ENCODE measurements at regions not wholly inside any gene's neighbourhood (a gene's known extent, or its start where the extent isn't known, plus 50 kb on each side); places are given as distances from the start of the nearest gene placed in this dataset.

DNA sequence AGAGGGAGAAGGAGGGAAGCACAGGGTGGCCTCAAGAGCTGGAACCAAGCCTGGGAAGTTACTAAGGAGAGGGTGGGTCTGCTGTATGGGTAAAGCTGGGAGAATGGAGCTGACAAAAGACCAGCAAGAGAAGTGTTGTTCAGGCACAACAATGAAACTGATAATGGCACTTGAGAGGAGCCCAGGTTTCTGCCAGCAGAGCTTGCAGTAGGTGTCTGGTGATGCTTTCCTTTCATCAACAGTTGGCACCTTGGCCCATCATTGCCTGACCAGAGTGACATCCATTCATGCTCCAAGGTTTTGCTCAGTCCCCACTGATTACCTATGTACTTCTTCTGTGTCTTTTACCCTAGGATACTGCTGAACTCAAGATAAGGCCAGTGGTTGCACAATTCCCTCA lies 92.9 kb upstream of the CXCR4 start:
- DNase-seq: no peak

DNA sequence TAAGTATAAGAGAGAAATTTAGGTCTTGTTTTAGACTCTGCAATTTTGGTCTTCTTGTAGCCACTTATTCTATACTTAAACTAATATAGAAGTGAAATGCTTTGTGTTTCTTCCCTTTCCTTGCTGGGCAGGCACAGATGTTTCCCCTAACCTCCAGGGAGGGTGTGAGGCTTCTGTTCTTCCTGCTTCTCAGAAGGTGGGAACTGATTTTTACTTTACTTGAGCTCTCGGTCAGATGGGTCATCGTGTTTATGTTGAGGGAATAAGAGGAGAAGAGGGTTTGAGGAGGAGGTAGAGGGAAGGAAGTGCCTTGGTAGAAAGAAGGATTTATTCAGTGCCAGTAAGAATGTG lies 92.5 kb upstream of the CXCR4 start:
- no peak for DNase-seq

DNA sequence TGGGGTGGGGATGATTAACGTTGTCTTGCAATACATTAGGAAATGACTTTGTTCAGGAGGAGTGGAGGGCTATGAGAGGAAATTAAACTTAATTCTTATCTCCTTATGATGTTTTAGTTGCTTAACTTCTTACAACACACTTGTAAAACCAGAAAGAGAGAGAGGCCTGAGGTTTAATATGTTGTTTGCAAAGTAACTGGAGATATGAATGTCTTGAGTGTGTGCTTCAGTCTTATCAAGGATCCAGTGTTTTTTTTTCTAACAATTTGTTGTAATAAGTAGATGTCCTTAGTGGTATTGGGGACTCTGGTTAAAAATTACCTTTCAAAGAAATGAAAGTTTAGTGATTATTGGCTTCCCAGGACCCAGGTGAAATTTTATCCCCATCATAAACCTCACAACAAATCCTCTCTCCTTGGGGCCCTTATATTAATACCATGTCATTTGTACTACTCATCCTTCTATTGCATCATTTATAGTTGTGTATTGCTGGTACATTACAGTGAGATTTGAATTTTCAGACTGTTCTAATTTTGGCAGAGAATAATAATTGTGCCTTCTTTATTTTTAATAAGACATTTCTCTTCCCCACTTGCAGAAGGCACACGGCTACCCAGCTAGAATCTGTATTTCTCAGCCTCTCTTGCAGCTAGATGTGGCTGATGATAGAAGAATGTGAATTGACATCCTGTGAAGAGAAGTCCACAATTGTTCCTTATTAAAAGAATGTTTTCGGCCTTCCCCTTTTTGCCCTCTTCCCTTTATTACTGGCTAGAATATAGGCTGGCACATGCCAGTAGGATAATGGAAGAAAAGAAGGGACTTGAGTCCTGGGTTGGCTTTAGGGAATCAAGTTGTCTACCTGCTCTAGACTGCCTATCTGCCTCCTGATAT lies 91.9 kb upstream of the CXCR4 start:
- peak in 1 of 3 donors; percentile 36 for DNase-seq

DNA sequence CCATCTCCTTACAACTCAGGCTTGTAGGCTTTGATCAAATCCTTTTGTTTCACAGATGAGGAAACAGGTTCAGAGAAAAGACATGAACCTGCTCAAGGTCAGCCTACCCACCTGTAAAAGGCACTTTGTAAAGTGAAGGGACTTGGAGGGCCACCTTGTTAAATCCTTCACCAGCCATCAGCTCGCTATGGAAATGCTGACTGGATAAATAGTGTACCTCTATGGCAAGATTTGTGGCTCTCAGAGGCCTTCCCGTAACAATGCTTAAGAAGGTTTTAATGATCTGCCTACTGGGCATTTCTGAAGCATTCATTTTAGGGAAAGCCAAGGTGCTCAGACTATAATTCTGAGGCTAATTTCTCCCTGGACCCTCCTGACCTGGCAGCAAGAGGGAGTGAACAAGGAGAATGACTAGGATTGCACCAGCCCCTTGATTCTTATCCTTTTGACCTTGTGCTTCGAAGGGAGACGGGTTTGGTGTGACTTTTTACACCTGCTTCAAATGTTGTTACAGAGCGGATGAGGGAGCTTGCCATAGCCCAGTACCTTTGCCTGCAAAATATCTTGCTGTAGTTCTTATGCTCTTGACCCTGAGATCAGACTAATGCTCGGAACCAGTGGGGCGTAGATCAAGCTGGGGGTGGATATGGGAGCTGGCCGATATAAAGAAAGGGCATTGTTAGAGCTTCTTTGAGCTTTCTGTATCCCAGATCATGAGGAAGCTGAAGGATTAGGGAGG lies 90.9 kb upstream of the CXCR4 start:
- no peak for DNase-seq

DNA sequence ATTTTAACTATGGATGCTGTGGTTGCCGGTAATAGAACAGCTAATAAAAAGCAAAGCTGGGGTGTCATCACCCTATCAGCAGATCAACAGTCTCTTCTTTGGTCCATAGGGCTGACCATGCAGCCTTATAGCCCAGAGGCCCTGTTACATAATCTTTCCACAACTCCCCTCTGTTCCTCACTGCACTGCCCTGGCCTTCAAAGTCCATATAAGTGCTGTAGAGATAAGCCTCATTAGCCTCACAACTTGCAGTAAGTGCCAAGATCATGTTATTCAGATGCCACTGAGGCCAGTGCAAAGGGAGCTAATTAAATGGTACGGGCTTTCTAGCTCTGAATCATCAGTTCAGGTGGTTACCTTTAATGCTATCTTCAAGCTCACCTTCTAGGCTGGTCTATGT lies 89.7 kb upstream of the CXCR4 start:
- DNase-seq: no peak

DNA sequence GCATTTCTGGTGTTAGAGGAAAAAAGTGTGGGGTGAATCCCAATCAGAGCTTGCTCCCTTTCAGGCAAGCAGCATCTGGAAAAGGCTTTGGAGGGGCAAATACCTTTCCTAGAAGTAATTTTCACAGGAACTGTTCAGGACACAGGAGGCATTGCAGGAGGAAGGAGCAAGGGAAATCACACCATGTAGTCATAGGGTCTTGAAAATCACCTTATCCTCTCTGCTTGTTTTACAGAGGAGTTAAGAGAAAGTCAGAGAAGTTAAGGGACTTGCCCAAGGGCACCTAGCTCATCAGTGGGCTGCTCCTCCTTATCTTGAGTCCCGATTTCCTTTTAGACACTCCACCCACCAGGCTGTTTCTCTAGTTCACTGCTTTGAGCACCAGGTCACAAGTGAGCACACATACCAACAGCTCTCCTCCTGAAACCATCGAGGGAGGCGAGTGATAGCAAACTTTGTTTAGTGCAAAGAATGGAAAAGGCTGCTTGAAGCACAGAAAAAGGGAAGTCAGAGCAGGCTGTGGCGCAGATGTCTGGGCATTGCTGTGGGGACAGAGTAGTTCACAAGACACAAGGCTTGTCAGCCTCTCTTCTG lies 89.2 kb upstream of the CXCR4 start:
- peak; percentile 54 to 58 (median 57) for DNase-seq

DNA sequence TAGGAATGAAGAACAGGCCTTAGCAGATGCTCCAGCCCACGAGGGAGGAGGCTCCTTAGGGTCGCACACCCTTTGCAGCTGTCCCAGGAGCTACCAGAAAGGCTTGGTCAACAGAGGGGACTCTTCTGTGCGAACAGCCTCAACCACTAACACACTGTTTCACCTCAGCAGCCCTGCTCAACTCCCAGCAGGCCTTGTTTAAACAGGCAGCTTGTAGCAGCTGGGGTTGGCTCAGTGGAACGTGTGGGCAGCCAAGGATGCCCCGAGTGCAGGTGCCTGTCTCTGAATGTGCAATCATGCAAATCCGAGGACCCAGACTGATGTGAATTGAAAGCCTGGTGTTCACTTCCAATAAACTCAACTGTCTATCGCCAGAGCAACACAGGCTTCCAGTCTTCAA lies 88.7 kb upstream of the CXCR4 start:
- DNase-seq: no peak

DNA sequence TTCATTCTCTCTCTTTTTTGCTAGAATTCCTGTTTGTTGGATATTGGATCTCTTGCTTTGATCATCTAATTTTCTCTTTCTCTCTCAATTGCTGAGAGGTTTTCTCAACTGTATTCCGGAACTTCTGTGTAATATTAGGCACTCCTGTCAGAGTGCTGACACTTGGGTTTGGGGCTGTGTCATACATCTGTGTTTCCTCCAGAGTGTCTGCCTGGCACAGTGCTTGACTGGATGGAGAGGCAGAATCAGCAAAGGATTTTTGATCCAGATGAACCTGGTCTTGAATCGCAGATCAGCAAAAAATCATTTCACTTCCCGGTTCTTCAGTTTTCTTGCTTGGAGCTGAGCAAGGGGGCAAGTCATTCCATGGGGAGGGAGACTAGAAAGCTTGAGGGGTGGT lies 87.7 kb upstream of the CXCR4 start:
- peak; percentile 55 to 70 (median 68) for DNase-seq

DNA sequence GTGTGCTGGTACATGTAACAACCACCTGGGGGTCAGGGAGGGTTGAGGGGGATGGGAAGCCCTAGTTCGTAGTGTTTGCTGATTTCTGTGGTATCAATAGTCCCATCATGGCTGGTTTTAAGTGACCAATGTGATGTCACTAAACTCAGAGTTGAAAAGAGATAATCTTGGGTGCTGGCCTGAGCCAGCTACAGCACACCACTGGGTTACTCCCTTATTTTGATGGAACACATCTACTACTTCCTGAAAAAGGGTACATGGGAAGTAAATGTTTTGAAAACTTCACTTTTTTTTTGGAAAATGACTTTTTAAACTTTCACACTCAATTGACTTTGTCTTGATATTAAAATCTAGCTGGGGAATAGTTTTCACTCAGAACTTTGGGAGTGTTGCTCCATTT lies 87.0 kb upstream of the CXCR4 start:
- peak in 1 of 3 donors; percentile 31 for DNase-seq

DNA sequence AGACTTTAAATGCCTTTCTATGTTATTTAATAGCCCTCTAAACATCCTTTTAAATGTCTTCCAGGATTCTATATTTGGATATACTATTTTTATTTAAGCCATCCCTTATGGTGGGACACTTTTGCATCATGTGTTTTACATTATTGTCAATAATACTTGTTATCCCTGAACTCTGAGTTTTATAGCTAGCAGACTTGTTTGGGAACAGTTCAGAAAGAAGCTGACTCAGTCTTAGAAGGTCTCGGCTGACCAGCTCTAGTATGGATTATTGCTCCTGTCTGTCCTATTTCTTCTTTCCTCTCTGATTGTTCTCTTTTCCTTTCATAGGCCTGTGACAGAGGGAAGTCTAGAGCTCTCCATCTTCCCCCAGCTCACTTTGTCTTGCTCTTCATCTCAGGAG lies 77.3 kb upstream of the CXCR4 start:
- DNase-seq: no peak

DNA sequence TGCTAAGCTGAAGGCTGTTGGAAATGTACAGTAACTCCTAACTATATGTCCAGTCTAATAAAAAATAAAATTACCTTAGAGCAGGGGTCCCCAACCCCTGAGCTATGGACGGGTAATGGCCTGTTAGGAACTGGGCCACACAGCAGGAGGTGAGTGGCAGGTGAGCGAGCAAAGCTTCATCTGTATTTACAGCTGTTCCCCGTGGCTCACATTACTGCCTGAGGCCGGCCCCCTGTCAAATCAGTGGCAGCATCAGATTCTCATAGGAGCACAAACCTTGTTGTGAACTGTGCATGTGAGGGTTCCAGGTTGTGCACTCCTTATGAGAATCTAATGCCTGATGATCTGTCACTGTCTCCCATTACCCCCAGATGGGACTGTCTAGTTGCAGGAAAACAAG lies 73.1 kb upstream of the CXCR4 start:
- no peak for DNase-seq

DNA sequence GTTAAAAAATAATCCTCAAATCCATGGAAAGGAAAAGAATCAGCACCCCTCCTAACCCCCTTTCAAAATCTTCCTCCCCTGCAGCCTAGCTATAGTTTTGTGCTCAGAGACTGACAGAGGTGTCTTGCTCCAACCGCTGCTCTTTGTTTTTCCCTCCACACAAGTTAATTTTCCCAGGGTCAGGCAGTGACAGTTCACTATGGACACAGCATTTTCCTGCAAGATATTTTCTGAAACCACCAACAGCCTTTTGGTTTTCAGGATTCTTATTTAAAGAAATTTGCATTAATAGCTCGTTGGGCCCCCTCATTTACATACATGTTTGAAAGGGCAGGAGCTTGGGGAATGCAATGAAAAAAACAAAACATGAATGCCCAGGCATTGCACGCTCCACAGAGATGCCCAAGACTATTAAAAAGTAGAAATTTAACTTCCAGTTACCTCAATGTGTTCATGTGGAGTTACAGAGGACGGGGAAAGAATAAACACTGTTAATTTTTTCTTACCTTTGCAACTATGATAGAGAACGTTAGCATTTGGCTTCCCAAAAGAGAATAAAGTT lies 71.4 kb upstream of the CXCR4 start:
- DNase-seq: no peak

DNA sequence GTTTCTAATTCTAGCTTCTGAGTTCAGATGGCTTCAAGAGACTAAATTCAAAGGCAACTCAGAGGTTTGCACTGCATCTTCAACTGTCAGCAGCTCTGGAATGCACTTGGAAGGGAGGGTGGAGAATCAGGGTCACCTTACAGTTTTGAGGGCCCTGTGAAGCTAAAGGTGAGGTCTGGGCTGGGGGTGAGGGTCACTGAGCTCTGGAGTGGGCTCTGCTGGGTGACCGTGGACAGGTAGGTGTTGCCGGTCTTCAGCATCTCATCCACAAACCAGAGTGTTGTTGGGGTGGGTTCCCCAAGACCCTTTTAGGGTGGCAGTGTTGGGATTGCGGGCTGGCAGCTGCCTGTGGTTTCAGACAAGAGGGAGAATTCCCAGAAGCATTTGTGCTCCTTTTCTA lies 70.1 kb upstream of the CXCR4 start:
- DNase-seq: no peak

DNA sequence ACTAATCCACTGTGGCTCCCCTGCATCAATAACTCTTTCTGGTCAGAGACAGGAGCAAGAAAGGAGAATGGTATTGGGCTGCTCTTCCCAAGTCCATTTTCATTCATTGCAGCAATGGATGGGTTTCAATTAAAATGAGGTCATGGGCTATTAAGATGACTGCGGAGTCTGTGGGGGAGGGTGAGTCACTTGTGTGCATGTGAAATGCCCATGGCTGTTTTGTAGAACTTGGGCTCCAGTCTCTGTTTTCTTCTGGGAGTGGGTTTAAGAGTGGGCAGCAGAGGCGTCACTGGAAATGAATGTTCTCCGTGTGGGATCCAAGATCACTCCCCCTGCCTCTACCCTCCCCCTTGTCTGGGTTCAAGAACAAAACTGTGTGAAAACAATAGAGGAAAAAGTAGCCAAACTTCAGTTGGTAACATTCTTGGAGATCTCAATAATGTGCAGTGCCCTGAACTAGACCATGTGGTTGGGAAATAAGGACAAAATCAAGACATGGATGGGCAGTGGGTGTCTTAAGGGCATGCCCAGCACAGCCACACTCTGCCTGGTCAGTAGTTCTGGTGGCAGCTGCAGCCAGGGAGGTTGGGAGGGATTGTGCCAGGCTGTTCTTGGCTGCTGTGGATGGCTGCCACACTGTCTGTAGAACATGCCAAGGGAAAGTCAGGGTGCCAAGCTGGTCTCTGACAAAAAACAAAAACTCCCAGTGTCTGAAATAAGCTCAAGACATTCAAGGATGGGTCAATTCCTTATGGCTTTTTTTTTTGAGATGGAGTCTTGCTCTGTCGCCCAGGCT lies 68.2 kb upstream of the CXCR4 start:
- peak; percentile 73 to 77 (median 76) for DNase-seq

DNA sequence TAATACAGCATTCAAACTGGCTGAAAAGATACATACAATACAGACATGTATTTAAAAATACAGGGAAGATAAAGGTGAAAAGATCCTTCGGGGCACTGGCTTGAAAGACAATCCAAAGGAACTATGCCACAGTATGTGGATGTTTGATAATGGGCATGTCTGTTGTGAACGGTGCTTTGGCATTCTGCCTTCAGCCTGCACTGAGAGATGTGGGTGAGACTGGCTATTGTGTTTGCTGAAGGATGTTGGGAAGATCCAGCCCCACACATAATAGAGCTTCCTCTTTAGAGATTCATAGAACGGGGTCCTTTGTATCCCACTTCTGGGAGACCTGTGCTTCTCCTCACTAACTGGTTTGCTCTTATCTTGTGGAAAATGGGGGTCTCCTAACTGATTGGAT lies 65.1 kb upstream of the CXCR4 start:
- DNase-seq: no peak

DNA sequence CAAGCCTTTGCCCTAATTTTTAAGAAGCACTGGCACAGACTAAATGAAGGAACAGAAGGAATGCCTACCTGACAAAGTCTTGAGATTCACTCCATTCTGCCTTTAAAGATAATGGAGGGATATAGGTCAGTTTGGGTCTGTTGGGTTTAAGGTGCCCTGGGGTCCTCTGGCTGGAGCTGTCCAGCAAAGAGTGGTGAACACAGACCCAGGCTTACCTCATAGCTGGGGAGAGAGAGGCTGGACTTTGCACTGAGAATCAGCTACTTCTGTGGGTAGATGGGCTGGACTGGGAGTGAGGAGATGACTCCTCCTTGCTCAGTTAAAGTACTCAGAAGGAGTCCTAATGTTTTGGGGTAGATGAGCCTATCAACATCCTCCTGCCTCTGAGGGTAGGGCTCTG lies 64.4 kb upstream of the CXCR4 start:
- no peak for DNase-seq

DNA sequence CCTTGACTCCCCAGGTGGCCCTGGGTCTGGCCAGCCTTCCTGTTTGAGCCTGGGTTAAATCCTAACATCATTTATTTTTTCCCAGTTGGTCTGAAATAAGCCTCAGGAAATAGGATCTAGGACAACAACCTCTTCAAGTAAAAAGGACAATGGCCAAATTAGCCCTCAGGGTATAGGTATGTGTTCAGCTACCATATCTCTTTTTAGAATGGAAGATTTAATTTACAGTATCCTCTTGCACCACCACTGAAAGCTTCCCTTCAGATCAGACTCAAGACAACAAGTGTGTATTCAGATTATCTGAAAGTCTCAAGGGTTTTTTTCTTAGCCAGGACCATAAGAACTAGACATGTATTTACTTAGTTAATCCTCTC lies 61.6 kb upstream of the CXCR4 start:
- no peak for DNase-seq

DNA sequence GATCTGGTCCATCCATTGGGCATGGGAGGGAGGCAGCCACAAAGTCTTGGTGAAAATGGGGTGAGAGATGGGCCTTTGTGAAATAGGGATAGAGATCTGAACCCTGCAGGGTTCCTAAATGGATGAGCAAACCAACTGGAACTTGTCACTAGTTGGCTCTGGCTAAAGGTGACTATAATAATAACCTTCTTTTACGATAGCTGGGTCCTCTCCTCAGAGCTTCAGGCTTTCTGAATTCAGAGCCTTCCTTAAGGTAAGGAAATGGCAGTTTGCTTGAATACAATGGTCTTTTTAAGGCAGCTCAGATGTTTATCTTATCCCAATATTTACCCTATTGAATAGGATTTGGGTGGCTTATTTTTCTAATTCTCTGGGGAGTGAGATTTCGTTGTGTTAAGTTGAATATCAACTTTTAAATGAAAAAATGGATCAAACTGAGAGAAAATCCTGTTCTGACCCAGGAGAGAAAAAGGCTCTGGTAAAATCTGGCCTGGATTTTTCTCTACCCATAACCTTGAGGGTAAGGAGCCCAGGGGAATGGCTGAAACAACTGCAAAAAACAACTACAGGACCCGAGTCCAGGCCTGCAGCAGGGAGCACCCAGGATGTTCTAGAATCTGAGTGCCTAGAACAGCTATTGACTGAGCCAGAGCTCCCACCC lies 61.1 kb upstream of the CXCR4 start:
- DNase-seq: no peak

DNA sequence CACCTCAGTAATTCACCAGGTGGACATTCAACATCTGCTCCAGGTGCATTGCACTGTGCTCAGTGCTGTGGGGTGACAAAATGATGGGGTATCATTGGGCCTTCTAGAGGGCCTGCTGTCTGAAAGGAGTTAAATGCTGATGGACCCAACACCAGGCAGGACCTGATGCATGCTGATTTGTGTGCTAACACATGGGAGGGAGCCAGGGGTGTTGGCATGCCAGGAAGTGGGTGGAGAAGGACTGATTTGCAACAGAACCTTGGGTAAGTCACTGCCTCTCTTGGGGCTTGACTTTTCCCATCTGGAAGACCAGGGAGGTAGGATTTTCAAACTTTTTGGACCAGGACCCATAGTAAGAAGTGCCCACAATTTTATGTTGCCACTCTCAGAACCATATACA lies 57.9 kb upstream of the CXCR4 start:
- peak in 1 of 3 donors; percentile 10 for DNase-seq

DNA sequence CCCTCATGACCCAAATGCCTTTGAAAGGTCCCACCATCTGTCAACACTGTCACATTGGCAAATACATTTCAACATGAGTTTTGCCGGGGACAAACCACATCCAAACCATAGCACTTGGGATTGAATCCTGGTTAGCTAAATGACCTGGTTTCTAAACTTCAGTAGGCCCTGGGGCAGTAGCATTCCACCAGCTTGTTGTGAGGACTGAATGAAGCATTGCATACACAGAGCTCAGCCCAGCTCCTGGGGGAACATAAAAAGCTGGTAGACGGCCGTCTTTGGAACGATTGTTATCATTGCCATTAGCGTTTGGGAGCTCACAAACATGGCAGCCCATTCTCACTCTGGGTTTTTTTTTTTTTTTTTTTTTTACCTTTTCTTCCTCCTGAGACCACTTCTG lies 57.5 kb upstream of the CXCR4 start:
- no peak for DNase-seq

DNA sequence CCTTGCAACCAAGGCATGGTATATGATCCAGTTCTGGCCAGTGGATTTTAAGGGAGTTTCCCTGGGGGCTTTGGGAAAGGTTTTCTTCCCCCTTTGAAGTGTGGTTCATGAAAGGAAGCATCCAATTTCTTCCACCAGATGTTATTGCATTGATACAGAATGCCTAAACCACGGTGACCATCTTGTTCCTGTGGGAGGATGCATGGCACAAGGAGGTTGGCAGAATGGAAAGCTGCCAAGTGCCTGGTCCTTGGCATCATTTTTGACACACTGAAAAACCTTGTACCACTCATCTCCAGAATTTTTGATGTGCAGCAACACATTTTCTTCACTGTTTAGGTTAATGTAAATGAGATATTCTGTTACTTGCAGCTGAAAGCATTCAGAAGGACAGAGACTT lies 55.2 kb upstream of the CXCR4 start:
- DNase-seq: no peak

DNA sequence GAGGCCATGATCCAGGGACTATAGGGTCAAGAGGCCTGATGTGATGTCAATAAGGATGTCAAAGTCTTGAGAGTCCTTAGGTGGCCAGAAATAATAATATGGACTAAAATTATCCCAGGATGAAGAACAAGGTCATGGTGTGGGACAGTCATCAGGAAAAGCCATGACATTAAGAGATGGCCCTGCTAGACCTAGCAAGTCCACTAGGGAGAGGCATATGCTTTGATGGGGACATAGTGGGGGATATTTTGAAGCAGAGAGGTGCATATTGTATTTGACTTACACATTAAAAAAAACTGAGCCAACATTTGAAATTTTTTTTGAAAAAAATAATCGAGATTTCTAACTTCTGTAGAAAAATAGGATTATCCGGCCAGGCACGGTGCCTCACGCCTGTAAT lies 53.3 kb upstream of the CXCR4 start:
- DNase-seq: no peak
